Erythroblast (primary cell): ENCODE measurements at regions not wholly inside any gene's neighbourhood (a gene's known extent, or its start where the extent isn't known, plus 50 kb on each side); places are given as distances from the start of the nearest gene placed in this dataset.

Experiments
- DNase-seq, 2 experiments: peaks; one replicate each; lab custom pipeline; 2025; lab: John Stamatoyannopoulos, UW
- GATA1 ChIP-seq: IDR thresholded peaks from 2 replicates; pipeline ENCODE4 v1.6.1; 2011; ENCODE audit warnings: low read depth, mild to moderate bottlenecking, control low read depth, low read length, moderate library complexity
- POLR2A ChIP-seq: IDR thresholded peaks from 2 replicates; pipeline ENCODE4 v1.6.1; 2011; ENCODE audit warnings: mild to moderate bottlenecking, low read length

- no peak for TF ChIP-seq GATA1
- no peak for TF ChIP-seq POLR2A
- DNase-seq: no peak
Observed at GRCh38 chr22:49606562-49607290, 220.9 kb downstream of the BRD1 start.

- no peak for TF ChIP-seq POLR2A
- no peak for TF ChIP-seq GATA1
- no peak for DNase-seq
Observed at GRCh38 chr22:49604732-49605302, 222.9 kb downstream of the BRD1 start.

- TF ChIP-seq POLR2A (no peak), GATA1 (no peak)
Observed at GRCh38 chr22:49603016-49603415, 224.7 kb downstream of the BRD1 start.

GRCh38 chr22:49602481-49602880 lies 225.2 kb downstream of the BRD1 start:
- DNase-seq: no peak
- TF ChIP-seq GATA1: no peak
- TF ChIP-seq POLR2A: no peak

More at GRCh38 chr22:49603016-49603415, 224.7 kb downstream of the BRD1 start:
- no peak for DNase-seq

GRCh38 chr22:49601614-49602321 lies 225.9 kb downstream of the BRD1 start:
- no peak for TF ChIP-seq POLR2A
- TF ChIP-seq GATA1: no peak

GRCh38 chr22:49600891-49601431 lies 226.7 kb downstream of the BRD1 start:
- TF ChIP-seq POLR2A (no peak), GATA1 (no peak)
- DNase-seq: no peak

More at GRCh38 chr22:49601614-49602321, 225.9 kb downstream of the BRD1 start:
- DNase-seq: no peak

GRCh38 chr22:49600468-49600867 lies 227.2 kb downstream of the BRD1 start:
- DNase-seq: no peak
- TF ChIP-seq GATA1: no peak
- no peak for TF ChIP-seq POLR2A

GRCh38 chr22:49599691-49600455 lies 227.8 kb downstream of the BRD1 start:
- TF ChIP-seq GATA1 (no peak), POLR2A (no peak)
- no peak for DNase-seq

- no peak for TF ChIP-seq POLR2A
- no peak for DNase-seq
Observed at GRCh38 chr22:49599039-49599438, 228.6 kb downstream of the BRD1 start.

- no peak for DNase-seq
- TF ChIP-seq GATA1 (no peak), POLR2A (no peak)
Observed at GRCh38 chr22:49598338-49598737, 229.3 kb downstream of the BRD1 start.

- TF ChIP-seq GATA1 (no peak), POLR2A (no peak)
- no peak for DNase-seq
Observed at GRCh38 chr22:49597428-49598039, 230.1 kb downstream of the BRD1 start.

- no peak for DNase-seq
- no peak for TF ChIP-seq GATA1
- no peak for TF ChIP-seq POLR2A
Observed at GRCh38 chr22:49595465-49596078, 232.1 kb downstream of the BRD1 start.

- DNase-seq: no peak
- TF ChIP-seq POLR2A (no peak), GATA1 (no peak)
Observed at GRCh38 chr22:49594078-49594477, 233.6 kb downstream of the BRD1 start.
